ENCODE measurements at regions not wholly inside any gene's neighbourhood (a gene's known extent, or its start where the extent isn't known, plus 50 kb on each side); places are given as distances from the start of the nearest gene placed in this dataset.

- no peak for ATAC-seq
Measured at GRCh38 chr1:199690496-199690895, 337.0 kb upstream of the NR5A2 start.

DNA sequence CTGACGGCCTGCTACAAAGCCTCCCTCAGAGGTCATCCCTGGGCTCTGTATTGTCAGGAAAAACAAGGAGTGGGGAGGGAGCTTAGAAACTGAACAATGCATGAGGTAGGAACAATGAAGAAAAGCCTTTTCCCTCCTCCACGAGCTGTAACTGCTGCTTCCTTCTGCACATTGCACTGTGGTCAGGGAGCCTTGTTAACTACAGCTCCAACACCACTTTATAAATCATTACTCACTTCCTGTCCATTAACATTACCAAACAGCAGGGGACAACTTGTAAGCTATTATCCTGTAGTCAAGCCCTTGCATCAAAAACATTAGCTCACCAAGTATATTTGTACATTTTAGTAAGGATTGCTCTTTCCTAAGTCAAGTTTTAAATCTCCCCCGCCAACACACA is 336.0 kb upstream of the NR5A2 start:
- peak; percentile 88 for ATAC-seq
- peak; percentile 38; the same call in 1 of the 2 replicates for TF ChIP-seq TOX (CRISPR knock-in tag; IDR thresholded peaks at IDR 0.05; ENCODE audit: borderline replicate concordance)
- no peak for TF ChIP-seq ARNTL (CRISPR knock-in tag; IDR thresholded peaks at IDR 0.05; ENCODE audit: borderline replicate concordance, low read depth)

More at GRCh38 chr1:199690496-199690895, 337.0 kb upstream of the NR5A2 start:
- no peak for TF ChIP-seq ZNF70 (CRISPR knock-in tag; IDR thresholded peaks at IDR 0.05)
- no peak for TF ChIP-seq TCF4 (CRISPR knock-in tag; IDR thresholded peaks at IDR 0.05; ENCODE audit: borderline replicate concordance)
- TF ChIP-seq ESRRG (CRISPR knock-in tag; IDR thresholded peaks at IDR 0.05), result no peak
- no peak for TF ChIP-seq ZC3H10 (CRISPR knock-in tag; IDR thresholded peaks at IDR 0.05)
- TF ChIP-seq OSR1 (CRISPR knock-in tag; IDR thresholded peaks at IDR 0.05), result no peak
- TF ChIP-seq, protein P1, sequence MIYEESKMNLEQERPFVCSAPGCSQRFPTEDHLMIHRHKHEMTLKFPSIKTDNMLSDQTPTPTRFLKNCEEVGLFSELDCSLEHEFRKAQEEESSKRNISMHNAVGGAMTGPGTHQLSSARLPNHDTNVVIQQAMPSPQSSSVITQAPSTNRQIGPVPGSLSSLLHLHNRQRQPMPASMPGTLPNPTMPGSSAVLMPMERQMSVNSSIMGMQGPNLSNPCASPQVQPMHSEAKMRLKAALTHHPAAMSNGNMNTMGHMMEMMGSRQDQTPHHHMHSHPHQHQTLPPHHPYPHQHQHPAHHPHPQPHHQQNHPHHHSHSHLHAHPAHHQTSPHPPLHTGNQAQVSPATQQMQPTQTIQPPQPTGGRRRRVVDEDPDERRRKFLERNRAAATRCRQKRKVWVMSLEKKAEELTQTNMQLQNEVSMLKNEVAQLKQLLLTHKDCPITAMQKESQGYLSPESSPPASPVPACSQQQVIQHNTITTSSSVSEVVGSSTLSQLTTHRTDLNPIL (CRISPR knock-in tag; IDR thresholded peaks at IDR 0.05; ENCODE audit: low read depth), result no peak
- TF ChIP-seq TOX (CRISPR knock-in tag; IDR thresholded peaks at IDR 0.05; ENCODE audit: borderline replicate concordance), result no peak
- no peak for TF ChIP-seq CSDC2 (CRISPR knock-in tag; IDR thresholded peaks at IDR 0.05)
- TF ChIP-seq ARNTL (CRISPR knock-in tag; IDR thresholded peaks at IDR 0.05; ENCODE audit: borderline replicate concordance, low read depth), result no peak
- no peak for TF ChIP-seq GLIS3 (CRISPR knock-in tag; IDR thresholded peaks at IDR 0.05)
- TF ChIP-seq RARB (CRISPR knock-in tag; IDR thresholded peaks at IDR 0.05), result no peak
- no peak for TF ChIP-seq BACH2 (CRISPR knock-in tag; IDR thresholded peaks at IDR 0.05; ENCODE audit: borderline replicate concordance)

DNA sequence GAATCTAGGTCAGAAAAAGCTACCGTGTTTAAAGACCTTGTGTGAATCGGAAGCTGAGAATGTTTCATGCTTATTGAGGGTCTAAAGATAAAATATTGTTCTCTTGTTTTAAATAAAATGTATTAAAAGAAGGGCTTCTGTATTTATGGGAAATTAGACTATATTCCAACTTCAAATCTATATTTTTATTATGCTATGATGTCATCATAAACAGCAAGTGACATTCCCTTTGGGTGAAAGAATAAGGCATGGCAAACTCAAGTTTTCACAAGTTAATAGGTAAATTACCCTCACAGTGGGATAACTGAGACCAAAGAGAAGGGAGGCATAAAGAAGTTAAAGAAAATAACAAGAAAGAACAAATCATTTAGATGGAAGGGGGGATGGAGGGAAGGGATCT is 333.8 kb upstream of the NR5A2 start:
- no peak for ATAC-seq
- TF ChIP-seq, protein P2, sequence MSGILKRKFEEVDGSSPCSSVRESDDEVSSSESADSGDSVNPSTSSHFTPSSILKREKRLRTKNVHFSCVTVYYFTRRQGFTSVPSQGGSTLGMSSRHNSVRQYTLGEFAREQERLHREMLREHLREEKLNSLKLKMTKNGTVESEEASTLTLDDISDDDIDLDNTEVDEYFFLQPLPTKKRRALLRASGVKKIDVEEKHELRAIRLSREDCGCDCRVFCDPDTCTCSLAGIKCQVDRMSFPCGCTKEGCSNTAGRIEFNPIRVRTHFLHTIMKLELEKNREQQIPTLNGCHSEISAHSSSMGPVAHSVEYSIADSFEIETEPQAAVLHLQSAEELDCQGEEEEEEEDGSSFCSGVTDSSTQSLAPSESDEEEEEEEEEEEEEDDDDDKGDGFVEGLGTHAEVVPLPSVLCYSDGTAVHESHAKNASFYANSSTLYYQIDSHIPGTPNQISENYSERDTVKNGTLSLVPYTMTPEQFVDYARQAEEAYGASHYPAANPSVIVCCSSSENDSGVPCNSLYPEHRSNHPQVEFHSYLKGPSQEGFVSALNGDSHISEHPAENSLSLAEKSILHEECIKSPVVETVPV (CRISPR knock-in tag; IDR thresholded peaks at IDR 0.05), result no peak
- TF ChIP-seq ZNF565 (CRISPR knock-in tag; conservative IDR thresholded peaks at IDR 0.05; ENCODE audit: low read depth) (no peak), TCF4 (CRISPR knock-in tag; IDR thresholded peaks at IDR 0.05; ENCODE audit: borderline replicate concordance) (no peak), TOX (CRISPR knock-in tag; IDR thresholded peaks at IDR 0.05; ENCODE audit: borderline replicate concordance) (no peak), ZFP30 (CRISPR knock-in tag; IDR thresholded peaks at IDR 0.05) (no peak), ZNF8 (CRISPR knock-in tag; IDR thresholded peaks at IDR 0.05) (no peak), ESRRG (CRISPR knock-in tag; IDR thresholded peaks at IDR 0.05) (no peak), CSDC2 (CRISPR knock-in tag; IDR thresholded peaks at IDR 0.05) (no peak), ZC3H10 (CRISPR knock-in tag; IDR thresholded peaks at IDR 0.05) (no peak), ARNTL (CRISPR knock-in tag; IDR thresholded peaks at IDR 0.05; ENCODE audit: borderline replicate concordance, low read depth) (no peak), PPARA (CRISPR knock-in tag; IDR thresholded peaks at IDR 0.05; ENCODE audit: borderline replicate concordance) (no peak)
- TF ChIP-seq, protein P3, sequence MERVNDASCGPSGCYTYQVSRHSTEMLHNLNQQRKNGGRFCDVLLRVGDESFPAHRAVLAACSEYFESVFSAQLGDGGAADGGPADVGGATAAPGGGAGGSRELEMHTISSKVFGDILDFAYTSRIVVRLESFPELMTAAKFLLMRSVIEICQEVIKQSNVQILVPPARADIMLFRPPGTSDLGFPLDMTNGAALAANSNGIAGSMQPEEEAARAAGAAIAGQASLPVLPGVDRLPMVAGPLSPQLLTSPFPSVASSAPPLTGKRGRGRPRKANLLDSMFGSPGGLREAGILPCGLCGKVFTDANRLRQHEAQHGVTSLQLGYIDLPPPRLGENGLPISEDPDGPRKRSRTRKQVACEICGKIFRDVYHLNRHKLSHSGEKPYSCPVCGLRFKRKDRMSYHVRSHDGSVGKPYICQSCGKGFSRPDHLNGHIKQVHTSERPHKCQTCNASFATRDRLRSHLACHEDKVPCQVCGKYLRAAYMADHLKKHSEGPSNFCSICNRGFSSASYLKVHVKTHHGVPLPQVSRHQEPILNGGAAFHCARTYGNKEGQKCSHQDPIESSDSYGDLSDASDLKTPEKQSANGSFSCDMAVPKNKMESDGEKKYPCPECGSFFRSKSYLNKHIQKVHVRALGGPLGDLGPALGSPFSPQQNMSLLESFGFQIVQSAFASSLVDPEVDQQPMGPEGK (CRISPR knock-in tag; IDR thresholded peaks at IDR 0.05; ENCODE audit: borderline replicate concordance), result no peak
- TF ChIP-seq, protein P1 (CRISPR knock-in tag; IDR thresholded peaks at IDR 0.05; ENCODE audit: low read depth), result no peak
- TF ChIP-seq, protein P4, sequence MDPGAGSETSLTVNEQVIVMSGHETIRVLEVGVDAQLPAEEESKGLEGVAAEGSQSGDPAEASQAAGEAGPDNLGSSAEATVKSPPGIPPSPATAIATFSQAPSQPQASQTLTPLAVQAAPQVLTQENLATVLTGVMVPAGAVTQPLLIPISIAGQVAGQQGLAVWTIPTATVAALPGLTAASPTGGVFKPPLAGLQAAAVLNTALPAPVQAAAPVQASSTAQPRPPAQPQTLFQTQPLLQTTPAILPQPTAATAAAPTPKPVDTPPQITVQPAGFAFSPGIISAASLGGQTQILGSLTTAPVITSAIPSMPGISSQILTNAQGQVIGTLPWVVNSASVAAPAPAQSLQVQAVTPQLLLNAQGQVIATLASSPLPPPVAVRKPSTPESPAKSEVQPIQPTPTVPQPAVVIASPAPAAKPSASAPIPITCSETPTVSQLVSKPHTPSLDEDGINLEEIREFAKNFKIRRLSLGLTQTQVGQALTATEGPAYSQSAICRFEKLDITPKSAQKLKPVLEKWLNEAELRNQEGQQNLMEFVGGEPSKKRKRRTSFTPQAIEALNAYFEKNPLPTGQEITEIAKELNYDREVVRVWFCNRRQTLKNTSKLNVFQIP (CRISPR knock-in tag; IDR thresholded peaks at IDR 0.05; ENCODE audit: borderline replicate concordance, low read depth), result no peak

- no peak for ATAC-seq
- TF ChIP-seq, protein P4 (CRISPR knock-in tag; IDR thresholded peaks at IDR 0.05; ENCODE audit: borderline replicate concordance, low read depth), result no peak
- TF ChIP-seq ZNF70 (CRISPR knock-in tag; IDR thresholded peaks at IDR 0.05) (no peak), ZNF8 (CRISPR knock-in tag; IDR thresholded peaks at IDR 0.05) (no peak), ZFP3 (CRISPR knock-in tag; IDR thresholded peaks at IDR 0.05) (no peak), GLIS3 (CRISPR knock-in tag; IDR thresholded peaks at IDR 0.05) (no peak), TOX (CRISPR knock-in tag; IDR thresholded peaks at IDR 0.05; ENCODE audit: borderline replicate concordance) (no peak), ZC3H10 (CRISPR knock-in tag; IDR thresholded peaks at IDR 0.05) (no peak), RARB (CRISPR knock-in tag; IDR thresholded peaks at IDR 0.05) (no peak)
- TF ChIP-seq, protein P3 (CRISPR knock-in tag; IDR thresholded peaks at IDR 0.05; ENCODE audit: borderline replicate concordance), result no peak
- TF ChIP-seq, protein P1 (CRISPR knock-in tag; IDR thresholded peaks at IDR 0.05; ENCODE audit: low read depth), result no peak
Measured at GRCh38 chr1:199696225-199696624, 331.3 kb upstream of the NR5A2 start.
